ENCODE measurements at regions not wholly inside any gene's neighbourhood (a gene's known extent, or its start where the extent isn't known, plus 50 kb on each side); places are given as distances from the start of the nearest gene placed in this dataset.

DNA sequence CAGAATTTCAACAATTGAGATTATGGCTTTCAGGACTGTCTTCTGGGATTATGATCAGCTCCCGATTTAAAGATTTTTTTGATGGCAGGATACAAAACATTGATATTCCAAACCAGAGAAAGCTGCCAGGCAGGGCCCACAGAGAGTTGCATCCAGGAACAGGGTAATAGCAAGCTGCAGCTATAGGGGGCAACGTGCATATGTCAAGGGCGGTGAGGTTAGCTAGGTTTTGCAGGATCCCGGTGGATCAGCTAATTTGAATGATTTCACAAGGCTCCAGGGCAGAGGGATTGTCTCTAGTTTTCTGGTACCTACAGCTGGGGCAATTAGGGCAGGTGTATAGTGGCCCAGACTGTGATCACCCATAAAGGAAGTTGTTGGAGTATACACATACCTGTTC, 339.4 kb downstream of the CHSY3 start:
- TF ChIP-seq, protein P1, sequence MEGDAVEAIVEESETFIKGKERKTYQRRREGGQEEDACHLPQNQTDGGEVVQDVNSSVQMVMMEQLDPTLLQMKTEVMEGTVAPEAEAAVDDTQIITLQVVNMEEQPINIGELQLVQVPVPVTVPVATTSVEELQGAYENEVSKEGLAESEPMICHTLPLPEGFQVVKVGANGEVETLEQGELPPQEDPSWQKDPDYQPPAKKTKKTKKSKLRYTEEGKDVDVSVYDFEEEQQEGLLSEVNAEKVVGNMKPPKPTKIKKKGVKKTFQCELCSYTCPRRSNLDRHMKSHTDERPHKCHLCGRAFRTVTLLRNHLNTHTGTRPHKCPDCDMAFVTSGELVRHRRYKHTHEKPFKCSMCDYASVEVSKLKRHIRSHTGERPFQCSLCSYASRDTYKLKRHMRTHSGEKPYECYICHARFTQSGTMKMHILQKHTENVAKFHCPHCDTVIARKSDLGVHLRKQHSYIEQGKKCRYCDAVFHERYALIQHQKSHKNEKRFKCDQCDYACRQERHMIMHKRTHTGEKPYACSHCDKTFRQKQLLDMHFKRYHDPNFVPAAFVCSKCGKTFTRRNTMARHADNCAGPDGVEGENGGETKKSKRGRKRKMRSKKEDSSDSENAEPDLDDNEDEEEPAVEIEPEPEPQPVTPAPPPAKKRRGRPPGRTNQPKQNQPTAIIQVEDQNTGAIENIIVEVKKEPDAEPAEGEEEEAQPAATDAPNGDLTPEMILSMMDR (IDR thresholded peaks at IDR 0.05): no peak
- no peak for TF ChIP-seq POLR2A (IDR thresholded peaks at IDR 0.05)
- no peak for TF ChIP-seq EP300 (IDR thresholded peaks at IDR 0.05)
